Caco-2 (cell line): ENCODE measurements at regions not wholly inside any gene's neighbourhood (a gene's known extent, or its start where the extent isn't known, plus 50 kb on each side); places are given as distances from the start of the nearest gene placed in this dataset.
"Not testable (repeated sequence)": the region's sequence is repeated elsewhere in the genome, so short reads cannot be mapped to it uniquely, and the experiment has no call there.

Source experiments
- BruUV-seq: library from RNA; stranded (reverse); fragments of 400-500 nt; replicated peaks from 2 replicates; lab custom pipeline; 2021; lab: Mats Ljungman, UMichigan
- CTCF ChIA-PET: fragments of 300-600 bp; sonication (Branson Sonifier 250); formaldehyde crosslinking; loops from one replicate; lab custom pipeline; 2022; ENCODE audit warnings: antibody characterized with exemption; lab: Charles Lee
- POLR2A ChIA-PET: fragments of 300-600 bp; sonication (Branson Sonifier 250); formaldehyde crosslinking; loops from one replicate; lab custom pipeline; 2022; ENCODE audit warnings: antibody characterized with exemption; lab: Charles Lee
- DNase-seq, 2 experiments: peaks; one replicate each; pipeline versions ENCODE4 v3.0.0 to v3.0.0-alpha.2; 2020 to 2022
- H3K27me3 ChIP-seq: replicated peaks from 2 replicates; pipeline ENCODE4 v1.6.0; 2011; ENCODE audit warnings: low read length; ENCODE audit not compliant: control insufficient read depth, insufficient read depth
- H3K36me3 ChIP-seq: 2 replicates; pipeline ENCODE4 v1.5.1; 2011; ENCODE audit warnings: low read length; ENCODE audit not compliant: control insufficient read depth, insufficient read depth
- H3K4me1 ChIP-seq: fragments of 250-450 bp; sonication (Bioruptor Pico); 2 replicates; pipeline ENCODE4 v1.5.1; 2020; ENCODE audit warnings: mild to moderate bottlenecking
- H3K4me3 ChIP-seq: 2 replicates; pipeline ENCODE4 v1.5.1; 2011; ENCODE audit warnings: low read depth, mild to moderate bottlenecking, control low read depth, low read length
- H3K9me3 ChIP-seq: fragments of 250-450 bp; sonication (Bioruptor Pico); 2 replicates; pipeline ENCODE4 v1.5.1; 2020; ENCODE audit warnings: mild to moderate bottlenecking, moderate library complexity
- H3K27ac Mint-ChIP-seq: one replicate; pipeline ENCODE4 v1.8.0; 2022; ENCODE audit warnings: mixed read lengths; ENCODE audit not compliant: unreplicated experiment
- H3K27me3 Mint-ChIP-seq: one replicate; pipeline ENCODE4 v1.8.0; 2022; ENCODE audit warnings: mixed read lengths; ENCODE audit not compliant: insufficient read depth, unreplicated experiment
- H3K36me3 Mint-ChIP-seq: one replicate; pipeline ENCODE4 v1.8.0; 2022; ENCODE audit warnings: mild to moderate bottlenecking, mixed read lengths; ENCODE audit not compliant: insufficient read depth, unreplicated experiment
- H3K4me1 Mint-ChIP-seq: one replicate; pipeline ENCODE4 v1.8.0; 2022; ENCODE audit warnings: low read depth, mixed read lengths; ENCODE audit not compliant: unreplicated experiment
- H3K4me3 Mint-ChIP-seq: one replicate; pipeline ENCODE4 v1.8.0; 2022; ENCODE audit warnings: mild to moderate bottlenecking, moderate library complexity, mixed read lengths; ENCODE audit not compliant: unreplicated experiment
- H3K9me3 Mint-ChIP-seq: one replicate; pipeline ENCODE4 v1.8.0; 2022; ENCODE audit warnings: mixed read lengths; ENCODE audit not compliant: unreplicated experiment
- intact Hi-C: fragments of 100-400 bp; cut with micrococcal nuclease; formaldehyde crosslinking; loops from one replicate; pipeline ENCODE4 v1.10.0; 2022; ENCODE audit not compliant: unreplicated experiment
- TF ChIP-seq, protein P1 (sequence below), 2 experiments: fragments of 200-600 bp in 1 of 2; IDR thresholded peaks; 1 replicate in 1 of 2; 2 replicates in 1 of 2; pipeline versions ENCODE4 v1.5.1 to v1.8.0; 2011 to 2022; ENCODE audit warnings: antibody characterized with exemption in 1 of 2, control low read depth in 1 of 2, inconsistent platforms in 1 of 2, low read depth in 1 of 2, low read length in 1 of 2, mild to moderate bottlenecking in 1 of 2, moderate library complexity in 1 of 2; ENCODE audit not compliant: insufficient read depth in 1 of 2, severe bottlenecking in 1 of 2, unreplicated experiment in 1 of 2

GRCh38 chr15:92763459-92763858 lies 107.9 kb upstream of the FAM174B start:
- ChIA-PET POLR2A (no interaction called here), CTCF (interaction anchor here (0.6 kb wide), 1 partner anchor 101 kb away, joined by 4 read pairs; no protein-coding TSS in a partner anchor)
- no peaks in the 10 kb centered on the region for H3K36me3 ChIP-seq
- H3K27me3 Mint-ChIP-seq = no peaks in the 10 kb centered on the region
- no TSS peak for BruUV-seq
- no peak overlapping the region for H3K27ac Mint-ChIP-seq
- H3K4me1 ChIP-seq = no peaks in the 10 kb centered on the region
- H3K4me3 ChIP-seq = no peak overlapping the region
- no peaks in the 10 kb centered on the region for H3K9me3 ChIP-seq
- intact Hi-C loops = no loop called here
- TF ChIP-seq, protein P1, sequence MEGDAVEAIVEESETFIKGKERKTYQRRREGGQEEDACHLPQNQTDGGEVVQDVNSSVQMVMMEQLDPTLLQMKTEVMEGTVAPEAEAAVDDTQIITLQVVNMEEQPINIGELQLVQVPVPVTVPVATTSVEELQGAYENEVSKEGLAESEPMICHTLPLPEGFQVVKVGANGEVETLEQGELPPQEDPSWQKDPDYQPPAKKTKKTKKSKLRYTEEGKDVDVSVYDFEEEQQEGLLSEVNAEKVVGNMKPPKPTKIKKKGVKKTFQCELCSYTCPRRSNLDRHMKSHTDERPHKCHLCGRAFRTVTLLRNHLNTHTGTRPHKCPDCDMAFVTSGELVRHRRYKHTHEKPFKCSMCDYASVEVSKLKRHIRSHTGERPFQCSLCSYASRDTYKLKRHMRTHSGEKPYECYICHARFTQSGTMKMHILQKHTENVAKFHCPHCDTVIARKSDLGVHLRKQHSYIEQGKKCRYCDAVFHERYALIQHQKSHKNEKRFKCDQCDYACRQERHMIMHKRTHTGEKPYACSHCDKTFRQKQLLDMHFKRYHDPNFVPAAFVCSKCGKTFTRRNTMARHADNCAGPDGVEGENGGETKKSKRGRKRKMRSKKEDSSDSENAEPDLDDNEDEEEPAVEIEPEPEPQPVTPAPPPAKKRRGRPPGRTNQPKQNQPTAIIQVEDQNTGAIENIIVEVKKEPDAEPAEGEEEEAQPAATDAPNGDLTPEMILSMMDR (IDR thresholded peaks at IDR 0.05; ENCODE audit: insufficient read depth in 1 of 2, low read depth in 1 of 2, low read length in 1 of 2, severe bottlenecking in 1 of 2, unreplicated experiment in 1 of 2) = no peak
- no peaks in the 10 kb centered on the region for H3K27me3 ChIP-seq
- no peaks in the 10 kb centered on the region for H3K9me3 Mint-ChIP-seq
- DNase-seq = no peak
- no peaks in the 10 kb centered on the region for H3K36me3 Mint-ChIP-seq
- no peak overlapping the region for H3K4me3 Mint-ChIP-seq
- H3K4me1 Mint-ChIP-seq = no peaks in the 10 kb centered on the region

GRCh38 chr15:92768131-92768530 lies 112.6 kb upstream of the FAM174B start:
- H3K9me3 Mint-ChIP-seq, H3K4me3 Mint-ChIP-seq, POLR2A ChIA-PET, H3K9me3 ChIP-seq, H3K4me1 ChIP-seq, H3K27me3 ChIP-seq, H3K27ac Mint-ChIP-seq, BruUV-seq, DNase-seq, H3K36me3 Mint-ChIP-seq, H3K4me1 Mint-ChIP-seq, H3K4me3 ChIP-seq, H3K27me3 Mint-ChIP-seq, CTCF ChIA-PET, H3K36me3 ChIP-seq, intact Hi-C loops: not testable (repeated sequence)

- BruUV-seq = no TSS peak
- Histone ChIP-seq H3K4me3 (no peak overlapping the region), H3K9me3 (no peaks in the 10 kb centered on the region), H3K27me3 (no peaks in the 10 kb centered on the region), H3K4me1 (no peaks in the 10 kb centered on the region), H3K36me3 (no peaks in the 10 kb centered on the region)
- POLR2A ChIA-PET = no interaction called here
- TF ChIP-seq, protein P1 (IDR thresholded peaks at IDR 0.05; ENCODE audit: insufficient read depth in 1 of 2, low read depth in 1 of 2, low read length in 1 of 2, severe bottlenecking in 1 of 2, unreplicated experiment in 1 of 2) = no peak
- Mint-ChIP-seq H3K9me3 (no peaks in the 10 kb centered on the region), H3K4me1 (no peaks in the 10 kb centered on the region), H3K27ac (no peak overlapping the region), H3K36me3 (no peaks in the 10 kb centered on the region), H3K27me3 (no peaks in the 10 kb centered on the region), H3K4me3 (no peak overlapping the region)
- CTCF ChIA-PET = no interaction called here
- DNase-seq = no peak
- intact Hi-C loops = no loop called here
Measured at GRCh38 chr15:92770641-92771040, 115.1 kb upstream of the FAM174B start.

DNA sequence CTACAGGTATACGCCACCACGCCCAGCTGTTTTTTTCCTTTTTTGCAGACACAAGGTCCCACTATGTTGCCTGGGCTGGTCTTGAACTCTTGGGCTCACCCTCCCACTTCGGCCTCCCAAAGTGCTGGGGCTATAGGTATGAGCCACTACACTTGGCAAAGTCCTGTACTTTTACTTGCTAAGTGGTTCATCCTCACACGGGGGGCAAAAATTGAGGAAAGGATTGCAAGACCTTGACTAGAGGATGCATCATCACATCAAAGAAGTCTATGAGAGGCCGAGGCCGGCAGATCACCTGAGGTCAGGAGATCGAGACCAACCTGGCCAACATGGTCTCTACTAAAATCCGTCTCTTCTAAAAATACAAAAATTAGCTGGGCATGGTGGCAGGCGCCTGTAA lies 116.5 kb upstream of the FAM174B start:
- TF ChIP-seq, protein P1 (IDR thresholded peaks at IDR 0.05; ENCODE audit: insufficient read depth in 1 of 2, low read depth in 1 of 2, low read length in 1 of 2, severe bottlenecking in 1 of 2, unreplicated experiment in 1 of 2) = no peak
- no peaks in the 10 kb centered on the region for H3K27me3 Mint-ChIP-seq
- no peaks in the 10 kb centered on the region for H3K27me3 ChIP-seq

More for the DNA sequence above, 116.5 kb upstream of the FAM174B start:
- no peaks in the 10 kb centered on the region for H3K9me3 Mint-ChIP-seq
- H3K4me3 ChIP-seq = no peak overlapping the region
- no peaks in the 10 kb centered on the region for H3K9me3 ChIP-seq
- POLR2A ChIA-PET = no interaction called here
- no peaks in the 10 kb centered on the region for H3K4me1 ChIP-seq
- no peak overlapping the region for H3K27ac Mint-ChIP-seq
- H3K36me3 Mint-ChIP-seq = no peaks in the 10 kb centered on the region
- no peak for DNase-seq
- BruUV-seq = no TSS peak
- H3K4me3 Mint-ChIP-seq = no peak overlapping the region
- CTCF ChIA-PET = no interaction called here
- no peaks in the 10 kb centered on the region for H3K36me3 ChIP-seq
- intact Hi-C loops = no loop called here
- no peaks in the 10 kb centered on the region for H3K4me1 Mint-ChIP-seq
